ENCODE measurements at regions not wholly inside any gene's neighbourhood (a gene's known extent, or its start where the extent isn't known, plus 50 kb on each side); places are given as distances from the start of the nearest gene placed in this dataset.

DNA sequence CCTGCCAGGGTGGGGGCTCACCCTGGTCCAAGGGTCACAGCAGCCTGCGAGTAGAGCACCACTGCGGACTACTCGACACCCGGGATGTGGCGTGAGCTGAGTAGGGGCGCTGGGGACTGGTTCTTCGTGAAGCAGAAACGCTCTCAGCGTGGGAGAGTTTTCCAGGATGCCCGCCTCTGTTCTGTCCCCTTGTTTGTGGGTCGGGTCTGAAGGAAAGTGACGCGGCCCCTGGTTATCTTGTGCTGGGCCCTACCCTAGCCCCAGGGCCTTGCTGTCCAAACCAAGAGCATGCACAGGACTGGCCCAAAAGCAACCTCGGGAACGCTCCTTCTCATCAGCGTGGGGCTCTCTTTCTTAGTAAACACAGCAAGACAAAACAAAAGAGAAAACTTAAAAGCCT lies 303.3 kb downstream of the IRF8 start:
- no peak for DNase-seq

DNA sequence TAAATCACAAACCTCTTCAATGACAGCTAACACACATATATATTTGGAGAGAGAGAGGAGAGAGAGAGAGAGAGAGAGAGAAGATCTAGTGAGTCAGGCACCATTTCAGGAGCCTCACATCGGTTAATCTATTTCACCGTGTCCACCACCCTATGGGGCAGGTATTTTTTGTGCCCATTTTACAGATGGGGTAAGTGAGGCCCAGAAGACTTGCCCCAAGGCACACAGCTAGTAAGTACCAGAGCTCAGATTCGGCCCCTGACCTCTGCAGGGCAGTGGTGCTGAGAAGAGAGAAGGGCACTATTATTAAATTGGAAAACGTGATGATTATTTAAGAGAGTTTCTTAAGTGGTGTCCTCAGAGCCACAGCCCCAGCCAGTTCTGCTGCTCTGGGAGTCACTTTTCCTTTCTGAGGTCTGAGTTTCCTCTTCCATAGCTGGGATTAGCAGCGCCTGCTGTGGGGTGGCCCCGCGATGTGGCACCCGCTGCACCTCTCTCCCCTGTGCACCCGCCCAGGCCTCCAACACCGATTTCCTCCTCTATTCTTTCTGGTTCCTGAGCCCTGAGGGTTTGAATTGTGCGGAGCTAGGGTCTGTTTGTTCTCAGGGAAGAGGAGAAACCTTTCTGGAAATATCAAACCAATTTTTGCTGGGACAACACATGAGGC lies 303.9 kb downstream of the IRF8 start:
- no peak for DNase-seq

DNA sequence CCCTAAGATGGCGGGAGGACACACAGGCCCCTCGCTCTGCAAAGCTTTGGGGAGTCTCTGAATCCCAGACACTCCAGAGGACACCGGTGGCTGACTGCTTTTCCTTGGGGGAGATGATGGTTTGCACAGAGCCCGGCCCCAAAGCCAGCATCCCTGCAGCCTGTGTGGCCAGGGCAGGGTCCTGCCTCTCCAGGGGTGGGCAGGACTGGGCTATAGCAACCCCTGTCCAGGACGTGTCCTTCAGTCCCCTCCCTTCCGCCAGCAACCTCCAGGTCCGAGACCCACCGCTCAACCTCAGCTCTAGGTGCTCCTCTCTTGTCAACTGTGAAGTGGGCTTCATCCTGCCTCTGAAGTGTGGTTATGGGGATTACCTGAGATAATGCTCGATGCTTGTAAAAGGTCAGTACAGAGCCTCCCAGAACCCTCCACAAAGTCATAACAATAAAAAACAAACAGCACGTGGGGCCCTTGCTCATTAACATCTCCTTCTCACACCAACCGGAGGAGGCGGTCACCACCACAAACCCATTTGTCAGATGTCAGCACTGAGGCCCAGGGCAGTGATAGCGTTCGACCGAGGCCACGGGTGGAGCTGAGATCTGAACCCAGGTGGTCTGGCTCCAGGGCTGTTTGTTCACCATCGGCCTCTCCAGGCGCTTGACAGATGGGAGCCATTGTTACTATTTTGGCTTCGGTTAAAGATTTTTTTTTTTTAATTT lies 304.8 kb downstream of the IRF8 start:
- no peak for DNase-seq

DNA sequence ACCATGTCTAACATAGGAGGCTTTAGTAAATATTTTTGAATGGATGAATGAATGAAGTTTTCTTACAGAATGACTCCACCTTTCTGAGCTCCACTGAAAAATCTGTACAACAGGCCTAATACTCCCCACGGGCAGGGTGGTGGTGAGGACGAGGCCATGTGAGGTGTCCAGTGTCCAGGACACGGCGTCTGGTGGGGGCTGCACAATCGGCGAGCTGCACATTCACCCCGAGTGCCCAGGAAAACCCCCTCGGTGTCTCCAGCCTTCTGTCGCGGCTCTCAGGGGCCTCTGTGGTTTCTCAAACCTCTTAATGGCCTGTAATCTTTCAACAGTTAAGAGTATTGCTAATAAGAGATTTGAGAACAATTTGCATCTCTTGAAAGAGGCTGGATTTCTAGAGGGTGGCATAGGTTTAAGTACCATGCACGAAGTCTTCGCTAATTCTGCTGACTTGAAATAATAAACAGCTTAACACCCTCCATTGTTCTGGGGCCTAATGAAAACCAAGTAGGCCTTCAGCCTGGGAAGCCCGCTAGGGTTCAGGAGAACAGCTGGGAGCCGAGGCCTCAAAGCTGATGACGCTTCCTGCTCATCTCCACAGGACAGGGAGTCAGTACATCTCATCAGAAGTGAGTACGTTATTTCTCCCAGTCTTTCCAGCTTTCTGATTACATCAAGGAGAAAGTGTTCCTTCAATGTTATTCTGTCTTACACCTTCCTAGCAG lies 304.6 kb upstream of the FOXF1 start:
- peak; percentile 39 for DNase-seq

DNA sequence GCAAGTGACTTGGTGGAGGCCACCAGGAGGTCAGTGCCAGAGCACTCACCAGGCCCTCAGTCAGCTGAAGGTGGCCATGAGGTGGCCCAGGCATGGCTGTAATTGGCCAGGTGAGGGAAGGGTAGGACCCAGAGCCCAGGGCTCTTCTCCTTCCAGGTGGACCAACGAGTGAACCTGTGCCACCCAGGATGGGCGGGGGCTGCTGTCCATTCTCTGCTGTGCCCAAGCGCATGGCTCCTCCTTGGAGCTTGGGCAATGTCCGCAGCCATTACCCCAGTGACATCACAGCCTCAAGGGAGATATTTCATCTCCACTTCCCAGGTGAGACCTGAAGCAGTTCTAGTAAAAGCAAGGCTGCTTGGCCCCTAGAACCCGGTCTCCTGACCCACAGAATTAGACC lies 303.0 kb upstream of the FOXF1 start:
- no peak for DNase-seq

DNA sequence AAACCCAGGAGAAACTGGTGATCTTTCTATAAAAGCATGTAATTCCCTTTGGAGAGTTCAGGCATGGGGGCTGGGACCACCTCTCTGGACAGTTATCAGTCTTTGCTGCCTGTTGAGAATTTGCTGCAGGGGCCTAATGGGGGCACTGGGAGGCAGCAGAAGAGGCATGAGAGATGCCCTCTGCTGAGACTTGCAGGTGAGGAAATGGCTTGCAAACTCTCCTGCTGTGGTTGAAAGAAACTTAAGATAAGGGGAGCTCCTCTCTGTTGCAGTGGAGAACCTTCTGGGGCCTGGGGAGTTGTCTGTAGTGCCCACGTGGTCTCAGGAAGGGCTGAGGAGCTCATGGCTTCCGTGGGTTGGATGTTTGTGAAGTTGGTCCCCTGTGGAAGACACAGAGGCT lies 301.1 kb upstream of the FOXF1 start:
- DNase-seq: no peak

DNA sequence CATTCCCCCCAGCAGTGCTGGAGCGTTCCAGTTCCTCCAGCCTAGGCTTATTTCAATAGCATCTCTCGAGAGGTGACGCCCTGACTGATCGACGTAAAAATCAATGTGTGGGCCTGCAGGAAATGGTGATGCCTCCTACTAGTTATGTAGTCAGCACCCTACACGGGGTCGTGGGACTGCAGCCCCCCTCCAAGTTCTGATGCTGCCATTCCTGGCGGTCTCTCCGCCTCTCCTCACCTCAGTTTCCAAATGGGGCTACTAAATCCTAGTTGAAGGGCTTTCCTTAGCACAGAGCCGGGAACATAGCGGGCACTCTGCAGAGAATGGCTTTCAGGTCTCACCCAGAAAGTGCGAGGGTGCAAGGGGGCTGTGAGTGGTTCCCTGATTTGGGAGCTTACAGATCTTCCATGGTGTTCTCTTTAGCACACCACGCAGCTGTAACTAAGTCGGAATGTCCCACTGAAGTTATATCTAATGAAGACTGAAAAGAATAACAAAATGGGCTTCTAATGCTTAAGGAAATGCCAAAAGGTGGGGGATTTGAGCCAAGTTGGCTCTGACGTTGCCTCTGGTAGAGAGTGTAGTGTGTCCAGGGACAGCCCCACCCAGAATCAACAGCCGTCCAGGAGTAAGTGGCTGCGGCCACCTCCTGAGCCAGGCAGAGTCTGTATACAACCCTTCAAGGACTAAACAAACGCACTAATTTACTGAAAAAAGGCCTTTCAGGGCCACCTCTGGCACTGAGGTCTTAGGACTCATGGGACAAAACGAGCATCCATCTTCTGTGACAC lies 299.7 kb upstream of the FOXF1 start:
- DNase-seq: no peak

DNA sequence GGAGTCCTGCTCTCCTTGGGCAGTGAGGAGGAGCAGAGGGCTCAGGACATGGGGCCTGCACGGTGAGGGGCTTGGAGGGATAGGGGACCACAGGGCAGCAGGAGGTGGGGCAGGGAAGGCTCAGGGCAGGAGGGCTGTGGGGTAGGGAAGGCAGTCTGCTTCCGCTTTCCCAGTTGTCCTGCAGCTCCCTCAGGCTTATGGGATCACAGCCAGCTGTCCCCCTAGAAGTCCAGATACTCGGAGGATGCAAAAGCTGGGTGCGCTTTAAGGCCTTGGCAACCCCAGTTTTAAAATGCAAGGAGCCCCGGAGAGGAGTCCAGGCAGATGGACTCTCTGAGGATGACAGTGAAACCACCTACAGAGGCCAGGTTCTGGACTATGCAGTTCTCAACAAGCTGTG lies 299.1 kb upstream of the FOXF1 start:
- no peak for DNase-seq

DNA sequence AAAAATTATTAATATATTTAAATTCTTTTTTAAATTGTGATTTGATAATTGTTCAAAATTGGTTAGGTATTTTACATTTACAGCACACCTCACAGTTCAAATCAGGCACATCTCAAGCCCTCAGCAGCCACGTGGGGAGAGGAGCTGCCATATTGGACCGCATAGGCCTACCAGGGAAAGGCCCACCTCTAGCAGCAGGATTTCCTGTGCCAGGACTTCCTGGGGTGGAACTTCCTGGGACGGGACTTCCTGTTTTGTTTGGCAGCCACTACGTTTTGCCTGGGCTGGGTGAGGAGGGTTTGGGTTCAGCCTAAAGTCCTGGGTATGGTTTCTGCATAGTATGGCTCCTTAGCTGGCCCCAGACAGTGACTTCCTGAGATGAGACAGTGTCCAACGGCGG lies 298.5 kb upstream of the FOXF1 start:
- no peak for DNase-seq

DNA sequence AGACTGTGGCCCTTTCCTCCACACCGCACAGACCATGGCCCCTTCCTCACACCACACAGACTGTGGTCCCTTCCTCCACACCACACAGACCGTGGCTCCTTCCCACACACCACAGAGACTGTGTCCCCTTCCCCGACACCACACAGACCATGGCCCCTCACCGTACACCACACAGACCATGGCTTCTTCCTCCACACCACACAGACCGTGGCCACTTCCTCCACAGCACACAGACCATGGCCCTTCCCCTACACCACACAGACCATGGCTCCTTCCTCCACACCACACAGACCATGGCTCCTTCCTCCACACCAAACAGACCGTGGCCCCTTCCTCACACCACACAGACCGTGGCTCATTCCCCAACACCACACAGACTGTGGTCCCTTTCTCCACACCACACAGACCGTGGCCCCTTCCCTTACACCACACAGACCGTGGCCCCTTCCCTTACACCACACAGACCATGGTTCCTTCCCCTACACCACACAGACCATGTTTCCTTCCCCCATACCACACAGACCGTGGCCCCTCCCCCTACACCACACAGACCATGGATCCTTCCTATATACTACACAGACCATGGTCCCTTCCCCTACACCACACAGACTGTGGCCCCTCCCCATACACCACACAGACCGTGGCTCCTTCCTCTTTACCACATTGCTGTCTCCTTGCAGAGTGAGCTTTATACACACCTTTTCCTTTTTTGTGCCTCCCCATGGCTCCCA lies 297.5 kb upstream of the FOXF1 start:
- DNase-seq: no peak

DNA sequence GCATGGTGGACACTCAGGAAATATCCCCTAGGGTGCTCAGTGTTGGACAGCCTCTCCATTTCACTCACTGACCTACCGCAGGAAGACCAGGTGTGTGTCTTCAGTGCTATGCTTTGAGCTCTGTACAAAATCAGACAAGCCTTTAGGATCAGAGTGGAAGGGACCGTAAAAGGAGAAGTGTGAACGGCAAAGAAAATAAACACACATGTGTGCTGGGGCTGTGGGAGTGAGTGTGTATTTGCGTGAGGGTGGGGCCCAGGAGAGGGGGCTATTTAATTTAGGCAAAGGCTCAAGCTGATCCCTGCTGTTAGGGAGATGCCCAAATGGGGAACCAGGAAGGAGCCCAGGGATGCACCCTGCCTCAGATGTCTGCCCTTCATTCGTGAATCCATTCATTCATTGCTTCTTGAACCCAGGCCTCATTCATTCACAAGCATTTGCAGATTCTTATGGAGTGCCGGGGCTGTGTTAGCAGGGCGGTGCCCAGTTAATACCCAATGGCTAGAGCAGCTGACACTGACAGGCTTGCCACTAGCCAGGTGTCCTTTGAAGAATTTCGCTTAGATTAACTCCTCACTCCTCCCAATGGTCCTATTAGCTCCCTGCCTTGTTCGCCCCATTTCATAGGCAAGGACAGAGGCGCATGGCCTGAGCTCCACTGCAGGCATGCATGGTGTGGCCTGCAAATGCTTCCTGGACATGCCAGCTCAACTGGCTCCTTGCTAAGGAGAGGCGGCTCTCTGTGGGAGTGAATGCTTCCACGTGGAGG lies 296.7 kb upstream of the FOXF1 start:
- no peak for DNase-seq

DNA sequence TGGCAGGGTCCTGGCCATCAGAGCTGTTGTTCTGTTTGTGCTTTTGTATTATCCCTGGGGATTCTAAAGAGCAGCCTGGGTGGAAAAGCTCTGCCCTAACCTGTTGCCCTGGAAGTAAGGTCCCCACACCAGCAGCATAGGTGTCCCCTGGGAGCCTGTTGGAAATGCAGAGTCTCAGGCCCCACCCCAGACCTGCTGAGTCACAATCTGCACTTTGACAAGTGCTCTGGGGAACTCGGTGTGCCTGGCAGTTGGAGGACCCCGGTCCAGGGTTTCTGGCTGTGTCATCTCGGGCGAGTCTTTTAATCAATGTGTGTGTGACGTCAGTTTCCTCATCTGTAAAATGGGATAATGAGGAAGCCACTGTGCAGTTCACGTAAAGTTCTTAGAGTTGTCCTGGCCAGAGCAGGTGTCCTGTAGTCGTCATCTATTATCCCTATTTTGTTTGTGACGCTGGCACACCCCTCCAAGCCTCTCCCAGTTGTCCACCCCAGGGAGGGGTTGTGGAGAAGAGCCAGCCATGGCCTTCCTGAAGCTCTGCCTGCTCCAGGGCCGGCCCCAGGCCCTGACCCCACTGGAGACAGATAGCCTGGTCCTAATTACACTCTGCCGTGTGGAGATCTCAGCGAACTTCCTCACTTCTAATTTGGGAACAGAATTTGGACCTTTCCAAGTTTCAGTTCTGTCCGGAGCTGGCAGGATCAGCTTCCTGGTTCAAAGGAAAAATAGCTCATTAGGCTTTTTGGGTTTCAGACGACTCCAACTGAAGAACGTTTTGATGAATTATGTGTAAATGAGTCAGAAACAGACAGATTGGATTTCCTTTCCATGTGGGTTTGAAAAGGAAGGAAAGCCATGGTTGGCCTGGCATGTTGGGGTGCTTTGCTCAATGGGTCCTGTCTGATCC lies 295.7 kb upstream of the FOXF1 start:
- DNase-seq: no peak

DNA sequence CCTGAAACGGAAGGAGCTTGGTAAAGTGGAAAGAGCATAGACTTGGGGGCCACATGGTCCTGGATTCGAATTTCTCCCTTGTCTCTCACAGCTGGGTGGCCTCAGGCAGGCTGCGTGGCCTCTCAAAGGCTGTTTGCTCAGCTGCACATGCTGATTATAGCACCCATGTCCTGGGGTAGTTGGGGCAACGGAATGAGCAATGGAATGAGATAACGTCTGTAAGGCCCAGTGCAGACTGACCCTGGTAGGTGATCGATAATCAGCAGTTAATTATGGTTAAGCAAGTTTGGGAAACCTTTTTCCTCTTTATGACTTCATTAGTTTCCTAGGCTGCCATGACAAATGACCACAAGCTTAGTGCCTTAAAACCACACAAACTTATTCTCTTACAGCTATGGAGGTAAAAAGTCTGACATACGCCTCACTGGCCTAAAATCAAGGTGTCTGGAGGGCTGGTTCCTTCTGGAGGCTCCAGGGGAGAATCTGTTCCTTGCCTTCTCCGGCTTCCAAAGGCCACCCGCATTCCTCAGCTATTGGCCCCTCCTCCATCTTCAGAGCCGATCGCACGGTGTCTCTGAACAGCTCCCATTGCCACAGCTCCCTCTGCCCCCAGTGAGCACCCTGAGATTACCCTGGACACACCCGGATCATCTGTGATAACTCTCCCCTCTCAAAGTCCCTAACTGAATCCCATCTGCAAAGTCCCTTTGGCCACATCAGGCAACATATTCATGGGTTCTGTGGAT lies 294.9 kb upstream of the FOXF1 start:
- DNase-seq: no peak

DNA sequence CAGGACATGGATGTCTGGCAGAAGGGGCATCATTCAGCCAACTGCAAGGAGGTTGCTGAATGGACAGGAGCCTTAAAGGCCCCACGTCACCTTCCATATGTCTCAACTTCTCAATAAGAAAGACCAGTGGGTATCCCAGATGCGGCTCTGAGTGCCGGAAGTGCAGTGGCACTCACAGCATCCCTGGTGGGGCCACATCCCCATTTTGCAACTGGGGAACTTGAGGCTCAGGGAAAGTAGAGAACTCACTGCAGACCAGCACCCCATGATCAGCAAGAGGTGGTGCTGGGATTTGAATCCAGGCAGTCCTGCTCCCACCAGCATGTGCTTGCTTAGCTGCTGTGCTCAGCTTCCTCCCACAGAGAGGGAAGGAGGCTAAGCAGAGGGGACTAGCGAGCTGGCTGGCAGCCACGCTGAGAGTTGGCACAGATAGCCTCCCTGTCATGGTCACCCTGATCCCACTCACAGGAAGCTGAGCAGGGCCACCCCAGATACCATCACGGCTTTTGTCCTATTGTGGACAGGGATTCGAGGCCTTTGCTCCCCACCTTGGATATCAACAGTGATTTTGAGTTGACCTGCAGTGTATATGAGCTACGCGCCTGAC lies 294.2 kb upstream of the FOXF1 start:
- DNase-seq: no peak

DNA sequence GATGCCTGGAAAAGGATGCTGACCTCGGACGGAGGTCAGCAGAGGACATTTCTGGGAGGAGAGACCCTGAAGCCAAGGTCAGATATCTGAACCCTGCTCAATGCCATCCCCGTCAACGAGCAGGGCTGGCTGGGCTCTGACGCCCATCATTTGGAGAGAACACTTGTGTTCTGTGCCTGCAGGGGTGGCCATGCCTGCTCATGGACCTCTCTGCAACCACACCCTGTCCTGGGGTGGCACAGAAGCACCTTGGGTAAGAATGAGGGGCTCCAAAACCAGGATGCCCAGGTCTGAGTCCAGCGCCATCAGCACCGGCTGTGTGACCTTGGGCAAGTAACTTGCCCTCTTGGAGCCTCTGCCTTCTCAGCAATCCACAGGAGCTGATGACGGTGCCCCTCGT lies 293.7 kb upstream of the FOXF1 start:
- DNase-seq: no peak

DNA sequence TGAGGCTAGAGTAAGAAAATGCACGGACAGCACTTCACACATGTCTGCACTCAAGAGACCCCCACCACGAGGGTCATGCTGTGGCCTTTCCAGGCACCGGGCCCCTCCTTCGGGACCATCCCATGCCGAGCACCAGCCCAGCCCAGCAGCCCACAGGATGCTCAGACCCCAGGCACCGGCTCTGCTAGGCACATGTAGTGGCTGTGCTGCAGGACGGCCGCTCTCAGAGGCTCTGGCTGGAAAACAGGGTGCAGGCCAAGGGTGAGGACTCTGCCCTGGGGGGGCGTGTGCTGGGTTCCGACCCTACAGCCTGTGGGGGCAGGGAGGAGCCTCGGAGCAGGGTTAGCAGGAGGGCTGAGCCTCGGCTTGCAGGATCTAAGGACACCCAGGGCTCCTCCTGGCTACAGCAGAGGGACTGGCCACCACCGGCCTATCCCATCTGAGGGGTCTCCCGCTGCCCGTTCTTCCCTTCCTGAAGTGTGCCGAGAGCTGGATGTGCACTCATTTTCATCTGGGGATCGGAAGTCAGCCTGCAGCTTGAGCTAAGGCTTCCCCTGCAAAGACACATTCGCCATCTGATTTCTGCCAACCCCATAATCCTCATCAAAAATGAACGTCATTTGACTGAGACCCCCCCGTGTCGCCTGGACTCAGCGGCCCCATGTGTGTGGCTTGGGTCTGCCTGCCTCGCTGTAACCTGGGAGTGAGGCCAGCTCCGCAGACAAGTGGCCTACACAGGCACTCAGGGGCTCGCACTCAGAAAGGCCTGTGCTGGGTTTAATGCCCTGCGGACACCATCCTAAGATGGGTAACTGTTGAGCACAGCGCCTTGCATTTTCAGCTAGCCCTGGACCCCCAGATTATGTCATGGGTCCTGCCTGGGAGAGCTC lies 293.1 kb upstream of the FOXF1 start:
- DNase-seq: no peak

DNA sequence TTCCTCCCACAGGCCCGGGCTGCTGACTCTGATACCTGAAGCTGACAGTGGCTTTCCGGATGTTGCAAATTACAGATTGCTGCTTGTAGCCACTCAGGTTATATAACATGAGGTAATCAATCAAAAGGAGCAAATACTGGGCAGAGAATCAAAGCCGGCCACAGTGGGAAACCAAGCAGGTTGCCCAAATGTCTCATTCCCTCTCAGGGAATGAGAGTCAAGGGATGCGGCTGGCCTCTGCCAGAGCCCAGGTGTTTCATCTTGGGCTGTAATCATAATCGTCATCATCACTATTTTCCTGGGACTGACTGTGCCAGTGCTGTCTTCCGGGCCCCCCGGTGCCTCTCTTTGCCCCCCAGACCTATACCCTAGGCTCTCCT lies 292.4 kb upstream of the FOXF1 start:
- no peak for DNase-seq

DNA sequence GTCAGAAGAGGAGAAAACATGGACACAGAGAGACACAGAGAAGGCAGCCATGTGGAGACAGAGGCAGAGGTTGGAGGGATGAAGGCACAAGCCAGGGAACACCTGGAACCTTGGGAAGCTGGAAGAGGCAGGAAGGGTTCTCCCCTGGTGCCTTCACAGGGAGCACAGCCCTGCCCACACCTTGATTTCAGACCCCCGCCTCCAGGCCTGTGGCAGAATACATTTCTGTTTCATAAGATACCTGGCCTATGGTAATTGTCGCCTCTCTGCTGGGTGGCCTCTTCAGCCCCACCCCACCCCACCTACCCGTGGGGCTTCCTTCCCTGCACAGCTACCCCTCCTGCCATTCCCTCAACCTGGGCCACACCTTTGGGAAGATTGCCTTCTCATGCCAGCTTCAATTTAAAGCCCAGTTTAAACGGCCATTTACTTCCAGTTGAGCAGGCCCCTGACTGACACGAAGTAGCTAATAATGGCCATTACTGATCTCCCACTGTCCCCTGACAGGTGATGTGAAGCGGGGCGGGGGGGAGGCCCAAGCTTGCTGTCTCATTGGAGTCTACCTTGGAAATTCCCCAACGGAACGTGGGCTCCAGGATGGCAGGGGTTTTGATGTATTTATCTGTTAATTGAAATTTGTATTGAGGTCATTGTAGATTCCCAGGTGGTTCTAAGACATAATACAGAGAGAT lies 291.7 kb upstream of the FOXF1 start:
- peak; percentile 70 for DNase-seq
